ENCODE measurements at regions not wholly inside any gene's neighbourhood (a gene's known extent, or its start where the extent isn't known, plus 50 kb on each side); places are given as distances from the start of the nearest gene placed in this dataset.

DNA sequence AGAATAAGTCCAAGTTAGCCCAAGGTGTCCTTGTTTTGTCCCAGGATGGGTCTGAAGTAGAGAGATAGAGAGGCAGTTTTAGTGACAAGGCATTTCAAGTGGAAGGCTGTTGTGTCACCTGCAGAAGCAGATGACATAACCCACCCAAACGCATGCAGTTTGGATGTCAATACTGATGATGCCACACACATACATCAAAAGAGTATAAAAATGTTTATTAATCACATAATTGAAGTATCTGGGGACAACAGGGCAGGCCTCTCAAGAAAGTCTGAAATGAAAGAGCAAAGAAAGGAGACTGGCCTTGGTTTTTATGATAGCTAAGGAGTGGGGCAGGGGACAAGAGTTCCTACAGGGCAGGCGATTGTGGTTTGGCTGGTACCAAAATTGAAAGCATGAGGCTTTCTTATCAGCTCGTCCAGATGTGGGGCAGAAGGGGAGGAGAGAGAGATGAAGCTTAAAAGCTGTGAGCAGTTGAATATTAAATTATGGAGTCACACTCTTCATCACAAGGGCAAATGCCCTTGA is 78.4 kb upstream of the TSPAN8 start:
- no peak for DNase-seq (ENCODE audit: low read depth)

DNA sequence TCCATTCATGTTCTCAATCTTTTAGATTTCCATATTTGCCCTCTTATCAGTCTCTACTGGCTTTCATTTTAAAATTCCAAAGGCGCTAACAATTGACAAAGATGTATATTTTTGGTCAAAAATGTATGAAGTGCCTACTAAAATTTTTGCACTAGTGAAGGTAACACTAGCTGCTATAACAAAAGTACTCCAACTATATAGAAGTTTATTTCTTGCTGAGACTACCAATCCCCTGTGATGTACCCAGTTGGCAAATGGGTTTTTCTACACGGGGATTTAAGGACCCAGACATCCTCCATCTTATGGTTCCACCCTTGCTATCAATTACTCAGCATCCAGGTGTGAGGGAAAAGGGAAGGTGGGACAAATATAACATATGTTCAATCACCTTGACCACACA is 75.3 kb upstream of the TSPAN8 start:
- DNase-seq (ENCODE audit: low read depth) = no peak

DNA sequence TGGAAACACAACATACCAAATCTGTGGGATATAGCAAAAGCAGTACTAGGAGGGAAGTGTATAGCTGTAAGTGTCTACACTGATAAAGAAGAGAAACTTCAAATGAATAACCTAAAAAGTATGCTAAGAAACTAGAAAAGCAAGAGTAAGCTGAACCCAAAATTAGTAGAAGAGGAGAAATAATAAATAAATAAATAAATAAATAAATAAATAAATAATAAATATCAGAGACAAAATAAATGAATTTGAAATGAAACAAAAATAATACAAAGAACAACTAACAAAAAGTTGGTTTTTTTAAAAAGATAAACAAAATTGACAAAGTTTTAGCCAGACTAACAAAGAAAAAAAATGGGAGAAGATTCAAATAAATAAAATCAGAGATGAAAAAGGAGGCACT is 72.7 kb upstream of the TSPAN8 start:
- no peak for DNase-seq (ENCODE audit: low read depth)

DNA sequence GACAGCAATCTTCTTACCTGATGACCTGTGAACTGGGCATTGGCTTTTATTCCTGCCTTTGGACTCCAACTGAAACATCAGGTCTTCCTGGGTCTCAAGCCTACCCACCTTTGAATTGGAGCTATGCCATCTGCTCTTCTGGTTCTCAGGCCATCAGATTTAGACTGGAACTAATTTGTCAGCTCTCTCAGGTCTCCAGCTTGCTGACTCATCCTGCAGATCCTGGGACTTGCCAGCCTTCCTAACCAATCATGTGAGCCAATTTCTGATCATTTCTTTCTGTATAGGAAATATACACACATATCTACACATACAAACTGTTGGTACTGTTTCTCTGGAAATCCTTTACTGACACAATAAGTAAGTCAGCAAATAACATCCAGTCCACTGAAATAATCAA is 65.3 kb upstream of the TSPAN8 start:
- no peak for DNase-seq (ENCODE audit: low read depth)

DNA sequence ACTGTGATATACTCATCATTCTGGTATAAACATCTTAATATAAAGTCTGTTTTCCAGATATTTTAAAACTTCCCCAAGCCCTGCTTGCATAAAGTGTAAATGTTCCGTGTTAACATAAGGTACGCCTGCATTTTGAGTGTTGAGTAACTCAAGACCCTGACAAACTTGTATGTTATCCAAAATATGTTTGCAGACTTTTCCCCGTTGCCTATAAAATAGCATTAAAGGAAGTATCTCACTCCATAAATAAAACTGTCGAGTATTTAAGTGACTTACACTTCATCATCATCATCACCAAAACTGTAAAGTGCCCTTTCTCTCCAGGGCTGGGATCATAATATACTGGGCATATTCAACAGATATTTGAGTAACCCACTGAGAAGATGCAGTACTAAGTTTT is 64.6 kb upstream of the TSPAN8 start:
- DNase-seq (ENCODE audit: low read depth) = no peak

DNA sequence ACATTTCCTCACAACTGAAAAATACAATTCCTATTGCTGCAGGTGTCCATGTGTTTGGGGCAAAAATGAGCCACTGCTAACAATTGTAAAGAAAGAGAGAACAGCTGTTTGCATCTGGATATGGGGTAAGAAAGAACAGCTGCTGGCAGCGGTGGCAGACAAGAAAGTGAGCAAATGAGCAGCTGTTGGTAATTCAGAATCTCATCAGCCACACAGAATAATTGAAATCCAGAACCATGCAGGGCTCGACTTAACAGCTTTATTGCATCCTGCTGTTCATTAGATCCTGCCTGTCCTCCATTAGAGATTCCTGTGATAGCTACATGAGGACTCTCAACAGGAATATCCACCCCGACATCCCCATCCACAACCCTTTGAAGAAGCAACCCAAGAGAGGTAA is 62.5 kb upstream of the TSPAN8 start:
- no peak for DNase-seq (ENCODE audit: low read depth)

DNA sequence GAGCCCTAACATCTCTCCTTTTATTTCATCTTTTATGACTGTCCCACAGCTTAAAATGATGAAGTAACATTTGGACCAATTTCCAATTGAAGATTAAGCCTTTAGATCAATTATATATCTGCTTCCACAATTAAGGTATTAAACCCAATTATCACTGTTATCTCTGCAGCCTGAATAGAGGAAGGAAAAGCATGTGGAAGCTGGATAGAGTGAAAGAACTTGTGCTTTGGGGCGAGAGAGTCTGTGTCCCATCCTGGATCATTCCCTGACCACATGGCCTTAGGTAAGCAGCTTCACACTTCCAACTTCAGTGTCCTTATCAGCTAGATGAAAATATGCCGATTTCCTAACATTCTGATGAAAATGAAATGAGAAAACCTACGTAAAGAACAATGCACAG is 61.4 kb upstream of the TSPAN8 start:
- no peak for DNase-seq (ENCODE audit: low read depth)

DNA sequence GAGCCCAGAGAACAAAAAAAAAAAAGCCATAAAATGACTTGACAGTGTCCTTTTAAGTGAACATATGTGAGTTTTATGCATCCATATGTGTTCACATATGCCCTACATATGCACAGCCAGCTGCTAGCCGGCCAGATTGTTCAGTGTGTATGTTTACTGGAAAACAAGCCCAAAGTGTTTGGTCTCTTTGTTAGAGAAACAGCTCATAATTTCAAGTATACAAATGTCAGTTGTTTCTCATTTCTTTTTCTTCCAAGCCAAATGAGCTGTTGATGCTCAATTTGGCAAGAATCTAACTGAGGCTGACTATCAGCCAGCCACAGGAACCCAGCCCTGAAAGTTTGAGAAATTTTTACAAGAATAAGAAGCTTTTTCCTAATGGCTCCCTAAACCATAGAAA is 60.8 kb upstream of the TSPAN8 start:
- no peak for DNase-seq (ENCODE audit: low read depth)

DNA sequence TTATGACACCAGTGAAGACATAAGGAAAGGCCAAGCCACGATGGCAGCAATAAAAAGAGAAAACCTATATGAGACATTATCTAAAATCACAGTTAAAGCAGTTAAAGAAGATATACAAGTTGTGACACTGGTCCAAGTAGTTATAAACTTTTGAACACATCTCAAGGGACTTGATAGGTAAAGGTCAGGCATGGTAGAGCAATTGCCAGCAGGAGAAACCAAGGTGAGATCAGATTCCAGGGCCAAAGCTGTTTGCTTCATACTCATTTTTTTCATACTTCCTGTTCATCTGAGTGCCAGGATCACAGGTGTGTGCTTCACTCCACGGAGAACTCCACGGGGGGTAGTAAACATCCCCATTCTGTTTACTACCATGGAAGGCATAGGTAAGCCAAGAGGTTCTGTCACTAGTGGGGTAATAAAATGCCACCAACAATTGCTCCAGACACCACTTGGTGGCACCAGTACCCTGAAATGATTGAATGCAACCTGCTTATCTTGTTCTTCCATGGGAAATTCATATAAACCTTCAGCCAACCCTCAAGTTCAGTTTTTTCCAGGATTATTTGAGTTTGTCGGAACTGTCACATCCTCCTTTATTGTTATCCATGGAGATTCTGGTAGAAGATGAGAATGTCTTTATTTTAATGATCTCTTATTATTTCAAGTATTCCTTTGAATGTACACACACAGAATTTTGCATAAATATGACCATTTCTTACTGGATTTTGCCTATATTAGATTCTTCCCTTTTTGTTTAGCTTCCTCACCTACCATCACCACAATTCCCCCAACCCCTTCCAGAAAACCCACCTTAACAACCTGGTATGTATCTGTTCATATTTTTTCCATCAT is 59.2 kb upstream of the TSPAN8 start:
- DNase-seq (ENCODE audit: low read depth) = peak; percentile 36

DNA sequence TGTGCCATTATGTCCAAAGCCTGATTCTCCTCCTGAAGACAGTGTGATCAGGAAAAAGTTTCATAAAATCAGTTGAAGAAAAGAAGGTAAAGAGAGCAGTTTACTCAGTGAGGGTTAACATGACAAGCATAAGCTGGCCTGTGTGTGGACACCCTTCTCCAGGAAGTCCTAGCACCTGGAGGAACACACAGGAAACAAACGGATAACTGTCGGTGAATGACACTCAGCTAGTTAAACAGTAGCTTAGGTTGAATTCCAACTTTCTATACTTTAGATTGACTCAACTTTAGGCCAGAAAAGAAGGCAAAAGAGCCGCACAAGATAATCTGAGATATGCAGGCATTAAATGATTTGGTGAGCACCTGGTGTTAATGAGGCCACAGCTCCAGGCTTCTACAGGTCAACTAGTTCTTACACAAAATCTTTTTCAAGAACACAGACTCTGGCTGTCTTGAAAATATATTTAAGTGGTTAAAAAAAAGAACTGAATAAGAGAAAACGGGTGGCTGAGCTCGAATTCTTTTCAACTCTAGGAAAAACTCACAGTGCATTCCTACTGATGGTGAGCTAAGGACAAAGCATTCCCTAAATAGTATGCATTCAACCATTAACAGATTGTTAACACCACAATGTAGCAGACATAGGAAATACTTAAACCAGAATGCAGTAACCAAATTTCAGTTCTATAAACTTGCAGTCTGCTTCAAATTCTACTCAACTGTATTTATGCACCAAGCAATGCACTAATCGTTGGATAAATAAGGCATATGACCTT is 56.9 kb upstream of the TSPAN8 start:
- no peak for DNase-seq (ENCODE audit: low read depth)

DNA sequence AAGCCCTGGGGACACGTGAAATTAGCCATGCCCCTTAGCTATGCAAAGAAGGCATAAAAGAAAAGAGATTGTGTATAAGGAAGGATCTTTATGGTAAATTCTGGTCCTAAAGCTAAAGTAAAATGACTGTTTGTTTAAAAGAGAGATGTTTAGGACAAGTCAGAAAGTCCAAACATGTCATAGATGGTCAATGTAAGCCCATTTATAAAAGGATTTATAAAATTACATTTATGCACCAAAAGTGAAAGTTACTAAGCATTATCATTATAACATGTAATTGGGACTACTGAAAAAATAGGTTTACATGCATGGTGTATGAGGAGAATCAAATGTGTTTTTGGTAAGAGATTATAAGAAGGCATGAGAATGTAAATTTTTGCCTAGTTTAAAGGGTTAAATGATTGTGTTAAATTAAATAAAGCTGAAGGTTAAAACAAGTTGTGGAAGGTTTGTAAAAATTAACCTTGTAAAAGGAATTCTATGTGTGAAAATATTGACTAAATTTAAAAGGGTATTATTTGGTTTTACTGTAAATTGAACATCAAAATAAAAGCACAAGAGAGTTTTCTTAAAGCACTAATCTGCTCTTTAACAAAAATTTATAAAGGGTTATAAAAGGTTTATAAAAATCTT is 50.4 kb upstream of the TSPAN8 start:
- peak; percentile 12 for DNase-seq (ENCODE audit: low read depth)

Measured in ELR (cell line).